K562 (cell line): ENCODE measurements at regions not wholly inside any gene's neighbourhood (a gene's known extent, or its start where the extent isn't known, plus 50 kb on each side); places are given as distances from the start of the nearest gene placed in this dataset.

ENCODE experiments used
- RAD21 ChIP-seq, 2 experiments: fragments of 250-450 bp in 1 of 2; fragments of 450-650 bp in 1 of 2; sonication (Bioruptor Pico) in 1 of 2; formaldehyde crosslinking in 1 of 2; IDR thresholded peaks in 1 of 2; conservative IDR thresholded peaks in 1 of 2; 2 replicates each; pipeline versions ENCODE4 v1.4.0 to v1.8.0; 2020 to 2022; ENCODE audit warnings: mild to moderate bottlenecking in 2 of 2, moderate library complexity in 1 of 2
- TF ChIP-seq, protein P1 (sequence below): sonication (generic); formaldehyde crosslinking; IDR thresholded peaks from 2 replicates; pipeline ENCODE4 v1.8.0; 2022; ENCODE audit warnings: mild to moderate bottlenecking, missing genetic modification reagents
- TF ChIP-seq, protein P2 (sequence below): fragments of 450-650 bp; formaldehyde crosslinking; IDR thresholded peaks from 2 replicates; pipeline ENCODE4 v1.4.0; 2020; ENCODE audit warnings: mild to moderate bottlenecking, moderate library complexity
- TF ChIP-seq, protein P3 (sequence below), 3 experiments: IDR thresholded peaks in 2 of 3; conservative IDR thresholded peaks in 1 of 3; 2 replicates each; pipeline ENCODE4 v1.5.1; 2011 to 2012; ENCODE audit warnings: low read length in 3 of 3, mild to moderate bottlenecking in 3 of 3, control low read depth in 2 of 3, improper control_type of control experiment in 1 of 3, inconsistent platforms in 1 of 3, low read depth in 1 of 3, mixed read lengths in 1 of 3, moderate library complexity in 1 of 3; ENCODE audit not compliant: insufficient read depth in 2 of 3

DNA sequence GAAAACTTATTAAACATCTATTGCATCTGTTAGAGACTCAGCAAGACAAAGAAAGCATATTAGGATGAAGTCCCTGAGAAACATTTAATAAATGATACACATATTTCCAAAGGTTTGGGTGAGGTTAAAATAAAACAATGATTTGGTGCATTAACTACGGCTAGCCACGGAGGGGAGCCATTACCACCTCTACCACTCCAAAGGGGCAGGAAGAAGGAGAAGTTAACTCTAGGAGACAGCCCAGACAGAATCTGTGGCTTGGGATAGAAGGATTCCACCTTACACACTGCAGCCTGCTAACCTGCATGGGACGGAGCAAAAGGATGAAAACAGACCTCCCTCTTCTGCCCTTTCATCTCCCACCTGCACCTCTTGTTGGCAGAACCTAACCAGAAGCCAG is 189.1 kb upstream of the C1QTNF7 start (continued):
- TF ChIP-seq, protein P1, sequence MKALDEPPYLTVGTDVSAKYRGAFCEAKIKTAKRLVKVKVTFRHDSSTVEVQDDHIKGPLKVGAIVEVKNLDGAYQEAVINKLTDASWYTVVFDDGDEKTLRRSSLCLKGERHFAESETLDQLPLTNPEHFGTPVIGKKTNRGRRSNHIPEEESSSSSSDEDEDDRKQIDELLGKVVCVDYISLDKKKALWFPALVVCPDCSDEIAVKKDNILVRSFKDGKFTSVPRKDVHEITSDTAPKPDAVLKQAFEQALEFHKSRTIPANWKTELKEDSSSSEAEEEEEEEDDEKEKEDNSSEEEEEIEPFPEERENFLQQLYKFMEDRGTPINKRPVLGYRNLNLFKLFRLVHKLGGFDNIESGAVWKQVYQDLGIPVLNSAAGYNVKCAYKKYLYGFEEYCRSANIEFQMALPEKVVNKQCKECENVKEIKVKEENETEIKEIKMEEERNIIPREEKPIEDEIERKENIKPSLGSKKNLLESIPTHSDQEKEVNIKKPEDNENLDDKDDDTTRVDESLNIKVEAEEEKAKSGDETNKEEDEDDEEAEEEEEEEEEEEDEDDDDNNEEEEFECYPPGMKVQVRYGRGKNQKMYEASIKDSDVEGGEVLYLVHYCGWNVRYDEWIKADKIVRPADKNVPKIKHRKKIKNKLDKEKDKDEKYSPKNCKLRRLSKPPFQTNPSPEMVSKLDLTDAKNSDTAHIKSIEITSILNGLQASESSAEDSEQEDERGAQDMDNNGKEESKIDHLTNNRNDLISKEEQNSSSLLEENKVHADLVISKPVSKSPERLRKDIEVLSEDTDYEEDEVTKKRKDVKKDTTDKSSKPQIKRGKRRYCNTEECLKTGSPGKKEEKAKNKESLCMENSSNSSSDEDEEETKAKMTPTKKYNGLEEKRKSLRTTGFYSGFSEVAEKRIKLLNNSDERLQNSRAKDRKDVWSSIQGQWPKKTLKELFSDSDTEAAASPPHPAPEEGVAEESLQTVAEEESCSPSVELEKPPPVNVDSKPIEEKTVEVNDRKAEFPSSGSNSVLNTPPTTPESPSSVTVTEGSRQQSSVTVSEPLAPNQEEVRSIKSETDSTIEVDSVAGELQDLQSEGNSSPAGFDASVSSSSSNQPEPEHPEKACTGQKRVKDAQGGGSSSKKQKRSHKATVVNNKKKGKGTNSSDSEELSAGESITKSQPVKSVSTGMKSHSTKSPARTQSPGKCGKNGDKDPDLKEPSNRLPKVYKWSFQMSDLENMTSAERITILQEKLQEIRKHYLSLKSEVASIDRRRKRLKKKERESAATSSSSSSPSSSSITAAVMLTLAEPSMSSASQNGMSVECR = no peak
- TF ChIP-seq RAD21 (CRISPR knock-in tag; conservative IDR thresholded peaks at IDR 0.05 in 1 of 2, IDR thresholded peaks at IDR 0.05 in 1 of 2) = peak; percentile 68 to 74
- TF ChIP-seq, protein P2, sequence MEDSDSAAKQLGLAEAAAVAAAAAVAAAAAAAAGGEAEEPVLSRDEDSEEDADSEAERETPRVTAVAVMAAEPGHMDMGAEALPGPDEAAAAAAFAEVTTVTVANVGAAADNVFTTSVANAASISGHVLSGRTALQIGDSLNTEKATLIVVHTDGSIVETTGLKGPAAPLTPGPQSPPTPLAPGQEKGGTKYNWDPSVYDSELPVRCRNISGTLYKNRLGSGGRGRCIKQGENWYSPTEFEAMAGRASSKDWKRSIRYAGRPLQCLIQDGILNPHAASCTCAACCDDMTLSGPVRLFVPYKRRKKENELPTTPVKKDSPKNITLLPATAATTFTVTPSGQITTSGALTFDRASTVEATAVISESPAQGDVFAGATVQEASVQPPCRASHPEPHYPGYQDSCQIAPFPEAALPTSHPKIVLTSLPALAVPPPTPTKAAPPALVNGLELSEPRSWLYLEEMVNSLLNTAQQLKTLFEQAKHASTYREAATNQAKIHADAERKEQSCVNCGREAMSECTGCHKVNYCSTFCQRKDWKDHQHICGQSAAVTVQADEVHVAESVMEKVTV (CRISPR knock-in tag) = peak; percentile 43; the same call in 1 of the 2 replicates
- TF ChIP-seq, protein P3, sequence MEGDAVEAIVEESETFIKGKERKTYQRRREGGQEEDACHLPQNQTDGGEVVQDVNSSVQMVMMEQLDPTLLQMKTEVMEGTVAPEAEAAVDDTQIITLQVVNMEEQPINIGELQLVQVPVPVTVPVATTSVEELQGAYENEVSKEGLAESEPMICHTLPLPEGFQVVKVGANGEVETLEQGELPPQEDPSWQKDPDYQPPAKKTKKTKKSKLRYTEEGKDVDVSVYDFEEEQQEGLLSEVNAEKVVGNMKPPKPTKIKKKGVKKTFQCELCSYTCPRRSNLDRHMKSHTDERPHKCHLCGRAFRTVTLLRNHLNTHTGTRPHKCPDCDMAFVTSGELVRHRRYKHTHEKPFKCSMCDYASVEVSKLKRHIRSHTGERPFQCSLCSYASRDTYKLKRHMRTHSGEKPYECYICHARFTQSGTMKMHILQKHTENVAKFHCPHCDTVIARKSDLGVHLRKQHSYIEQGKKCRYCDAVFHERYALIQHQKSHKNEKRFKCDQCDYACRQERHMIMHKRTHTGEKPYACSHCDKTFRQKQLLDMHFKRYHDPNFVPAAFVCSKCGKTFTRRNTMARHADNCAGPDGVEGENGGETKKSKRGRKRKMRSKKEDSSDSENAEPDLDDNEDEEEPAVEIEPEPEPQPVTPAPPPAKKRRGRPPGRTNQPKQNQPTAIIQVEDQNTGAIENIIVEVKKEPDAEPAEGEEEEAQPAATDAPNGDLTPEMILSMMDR (IDR thresholded peaks at IDR 0.05 in 2 of 3, conservative IDR thresholded peaks at IDR 0.05 in 1 of 3; ENCODE audit: insufficient read depth in 2 of 3, low read depth in 1 of 3, low read length in 3 of 3) = peak; percentile 51 to 70 (median 60)
- TF ChIP-seq, all 486 proteins: peak for 5
